HUES48 (cell line): ENCODE measurements at regions not wholly inside any gene's neighbourhood (a gene's known extent, or its start where the extent isn't known, plus 50 kb on each side); places are given as distances from the start of the nearest gene placed in this dataset.

Source experiments
- H3K27ac ChIP-seq: one replicate; pipeline ENCODE4 v1.7.0; 2013; ENCODE audit warnings: low read depth, low read length, inconsistent platforms
- H3K27me3 ChIP-seq: 2 replicates; pipeline ENCODE4 v1.6.1; 2013; ENCODE audit warnings: mild to moderate bottlenecking, low read length; ENCODE audit not compliant: control insufficient read depth, insufficient read depth
- H3K36me3 ChIP-seq: 2 replicates; pipeline ENCODE4 v1.6.1; 2013; ENCODE audit warnings: low read length; ENCODE audit not compliant: control insufficient read depth, insufficient read depth
- H3K4me1 ChIP-seq: 2 replicates; pipeline ENCODE4 v1.6.1; 2013; ENCODE audit warnings: mild to moderate bottlenecking, low read length; ENCODE audit not compliant: control insufficient read depth, insufficient read depth
- H3K4me3 ChIP-seq: 2 replicates; pipeline ENCODE4 v1.5.1; 2013; ENCODE audit warnings: mild to moderate bottlenecking, low read depth, low read length
- H3K9ac ChIP-seq: 2 replicates; pipeline ENCODE4 v1.6.1; 2013; ENCODE audit warnings: mild to moderate bottlenecking, low read depth, low read length, moderate library complexity
- H3K9me3 ChIP-seq: 2 replicates; pipeline ENCODE4 v1.6.1; 2013; ENCODE audit warnings: low read length; ENCODE audit not compliant: control insufficient read depth, insufficient read depth

DNA sequence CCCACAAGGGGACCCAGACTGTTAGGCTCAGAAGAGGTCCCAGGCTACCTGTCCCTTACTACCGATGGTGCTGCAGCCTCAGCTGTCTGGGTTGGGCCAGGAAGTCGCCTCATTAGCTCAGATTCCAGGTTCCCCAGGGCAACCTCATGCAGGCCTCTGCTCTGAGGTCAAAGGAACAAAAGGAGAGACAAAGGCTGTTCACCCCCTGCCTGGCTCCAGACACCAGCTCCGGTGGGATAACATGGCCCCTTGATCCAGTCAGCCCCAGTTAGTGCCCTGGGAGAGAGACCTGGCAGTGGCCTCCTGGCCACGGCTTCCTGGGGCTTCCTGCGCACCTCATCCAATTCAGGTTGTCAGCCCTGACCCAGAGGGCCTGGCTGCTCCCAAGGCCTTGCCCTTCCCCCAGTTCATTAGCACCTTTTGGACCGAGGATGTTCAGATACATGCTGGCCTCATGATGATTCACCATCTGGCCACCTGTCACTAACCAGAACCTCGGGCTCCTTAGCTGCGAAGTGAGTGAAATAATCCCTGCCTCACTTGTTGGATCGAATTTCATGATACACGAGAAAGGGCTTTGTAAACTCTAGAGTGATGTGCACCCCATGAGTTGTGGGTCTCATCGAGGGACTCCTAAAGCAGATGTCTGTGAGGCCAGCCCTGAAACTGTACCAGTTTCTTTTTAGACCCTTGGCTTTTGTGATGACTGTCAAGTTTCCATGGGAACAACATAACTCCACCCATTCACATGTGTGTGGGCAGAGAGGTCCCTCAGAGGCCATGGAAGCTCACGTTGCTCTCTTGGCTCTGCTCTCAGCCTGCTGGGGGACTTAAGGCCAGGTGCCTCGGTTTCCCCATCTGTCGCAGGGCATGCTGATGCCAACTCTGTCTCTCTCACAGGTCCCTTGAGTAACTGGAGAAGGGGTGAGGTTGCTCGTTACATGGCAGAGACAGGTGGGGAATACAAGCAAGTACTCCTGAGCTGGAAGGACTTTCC is 79.5 kb upstream of the PCBD1 start:
- no peak overlapping the region for H3K27ac ChIP-seq
- peaks cover 13% of the 10 kb centered on the region for H3K9me3 ChIP-seq
- no peaks in the 10 kb centered on the region for H3K36me3 ChIP-seq
- no peak overlapping the region for H3K9ac ChIP-seq
- peaks cover 6% of the 10 kb centered on the region for H3K4me1 ChIP-seq
- H3K27me3 ChIP-seq, result no peaks in the 10 kb centered on the region
- H3K4me3 ChIP-seq, result no peak overlapping the region

- H3K9ac ChIP-seq, result no peak overlapping the region
- no peaks in the 10 kb centered on the region for H3K27me3 ChIP-seq
- no peak overlapping the region for H3K27ac ChIP-seq
- H3K4me3 ChIP-seq, result no peak overlapping the region
- peaks cover 6% of the 10 kb centered on the region for H3K4me1 ChIP-seq
- no peaks in the 10 kb centered on the region for H3K36me3 ChIP-seq
- peaks cover 13% of the 10 kb centered on the region for H3K9me3 ChIP-seq
Observed at GRCh38 chr10:70969188-70969587, 80.8 kb upstream of the PCBD1 start.

- no peaks in the 10 kb centered on the region for H3K36me3 ChIP-seq
- peak overlapping the region; percentile 70 for H3K27ac ChIP-seq
- H3K4me1 ChIP-seq, result peaks cover 6% of the 10 kb centered on the region
- peaks cover 13% of the 10 kb centered on the region for H3K9me3 ChIP-seq
- H3K9ac ChIP-seq, result no peak overlapping the region
- H3K4me3 ChIP-seq, result no peak overlapping the region
- no peaks in the 10 kb centered on the region; the same call in 1 of the 2 replicates for H3K27me3 ChIP-seq
Observed at GRCh38 chr10:70970830-70971229, 82.5 kb upstream of the PCBD1 start.

GRCh38 chr10:70973275-70973674 is 84.9 kb upstream of the PCBD1 start:
- Histone ChIP-seq H3K4me1 (peaks cover 6% of the 10 kb centered on the region), H3K9ac (no peak overlapping the region), H3K27me3 (no peaks in the 10 kb centered on the region; the same call in 1 of the 2 replicates), H3K9me3 (peaks cover 13% of the 10 kb centered on the region), H3K36me3 (no peaks in the 10 kb centered on the region), H3K4me3 (no peak overlapping the region), H3K27ac (no peak overlapping the region)

- Histone ChIP-seq H3K4me3 (no peak overlapping the region), H3K36me3 (no peaks in the 10 kb centered on the region), H3K27ac (no peak overlapping the region), H3K4me1 (peaks cover 6% of the 10 kb centered on the region), H3K27me3 (no peaks in the 10 kb centered on the region; the same call in 1 of the 2 replicates), H3K9ac (no peak overlapping the region), H3K9me3 (peaks cover 13% of the 10 kb centered on the region)
Observed at GRCh38 chr10:70974351-70974901, 86.1 kb upstream of the PCBD1 start.

DNA sequence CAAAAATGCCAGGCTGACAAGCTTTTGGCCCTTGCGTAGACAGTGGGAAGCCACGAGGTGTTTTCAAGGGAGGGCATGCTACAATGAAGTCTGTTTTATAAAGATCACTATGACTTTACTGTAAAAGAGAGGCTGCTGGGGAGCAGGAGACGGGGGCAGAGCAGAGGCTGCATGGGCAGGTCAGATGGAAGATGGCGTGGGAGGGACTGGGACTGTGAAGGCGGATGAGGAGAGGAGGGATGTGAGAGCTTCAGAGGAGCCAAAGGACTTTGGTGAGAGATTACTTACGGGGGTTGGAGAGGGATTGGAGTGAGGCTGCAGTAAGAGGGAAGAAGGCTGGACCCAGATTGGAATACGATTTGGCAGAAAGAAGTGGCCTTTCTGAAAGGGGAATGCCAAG is 86.6 kb upstream of the PCBD1 start:
- Histone ChIP-seq H3K27ac (no peak overlapping the region), H3K9ac (no peak overlapping the region), H3K4me3 (no peak overlapping the region), H3K4me1 (peaks cover 6% of the 10 kb centered on the region), H3K27me3 (no peaks in the 10 kb centered on the region; the same call in 1 of the 2 replicates), H3K36me3 (no peaks in the 10 kb centered on the region), H3K9me3 (peaks cover 13% of the 10 kb centered on the region)

- Histone ChIP-seq H3K9me3 (peaks cover 13% of the 10 kb centered on the region), H3K36me3 (no peaks in the 10 kb centered on the region), H3K4me1 (no peaks in the 10 kb centered on the region; the same call in 1 of the 2 replicates), H3K27ac (no peak overlapping the region), H3K9ac (no peak overlapping the region), H3K4me3 (no peak overlapping the region), H3K27me3 (no peaks in the 10 kb centered on the region; the same call in 1 of the 2 replicates)
Observed at GRCh38 chr10:70976063-70976695, 87.8 kb upstream of the PCBD1 start.

- Histone ChIP-seq H3K36me3 (no peaks in the 10 kb centered on the region), H3K27me3 (no peaks in the 10 kb centered on the region; the same call in 1 of the 2 replicates), H3K4me1 (no peaks in the 10 kb centered on the region), H3K9ac (no peak overlapping the region), H3K27ac (no peak overlapping the region), H3K9me3 (no peaks in the 10 kb centered on the region; the same call in 1 of the 2 replicates), H3K4me3 (no peak overlapping the region)
Observed at GRCh38 chr10:70977625-70978024, 89.3 kb upstream of the PCBD1 start.

- no peak overlapping the region for H3K27ac ChIP-seq
- H3K36me3 ChIP-seq, result no peaks in the 10 kb centered on the region
- H3K9ac ChIP-seq, result no peak overlapping the region
- H3K4me3 ChIP-seq, result no peak overlapping the region
- no peaks in the 10 kb centered on the region for H3K4me1 ChIP-seq
- H3K27me3 ChIP-seq, result no peaks in the 10 kb centered on the region; the same call in 1 of the 2 replicates
- no peaks in the 10 kb centered on the region for H3K9me3 ChIP-seq
Observed at GRCh38 chr10:70978181-70978580, 89.8 kb upstream of the PCBD1 start.

DNA sequence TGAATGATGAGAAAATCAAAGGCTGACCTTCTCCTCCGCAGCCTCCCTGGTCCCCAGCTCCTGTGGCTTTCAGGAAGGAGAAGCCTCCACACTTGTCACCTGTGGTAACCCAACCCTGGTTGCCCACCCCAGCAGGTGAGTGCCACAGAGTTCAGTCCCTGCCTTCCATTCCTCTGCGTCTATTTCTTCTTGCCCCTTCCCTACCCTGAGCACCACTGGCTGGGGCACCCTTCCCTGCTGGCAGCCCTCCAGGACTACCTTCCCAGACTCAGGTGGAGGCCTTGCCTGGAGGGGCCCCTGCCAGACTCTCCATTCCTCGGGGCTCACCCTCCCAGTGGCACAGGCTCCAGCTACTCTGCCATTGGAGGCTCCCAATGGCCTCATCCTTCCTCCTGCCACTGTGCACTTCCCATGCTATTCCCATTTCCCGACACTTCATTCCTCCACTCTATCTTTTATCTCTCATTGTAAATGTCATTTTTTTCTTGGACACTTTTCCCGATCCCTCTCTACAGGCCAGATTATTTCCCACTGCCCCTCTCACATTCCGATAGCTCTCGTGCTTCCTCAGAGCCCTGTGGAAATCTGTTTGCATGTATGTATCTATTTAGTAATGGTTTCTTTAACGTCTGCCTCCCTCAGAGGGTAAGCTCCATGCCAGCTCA is 90.6 kb upstream of the PCBD1 start:
- H3K4me3 ChIP-seq, result no peak overlapping the region
- H3K36me3 ChIP-seq, result no peaks in the 10 kb centered on the region
- no peak overlapping the region for H3K27ac ChIP-seq
- no peaks in the 10 kb centered on the region for H3K4me1 ChIP-seq
- H3K27me3 ChIP-seq, result no peaks in the 10 kb centered on the region; the same call in 1 of the 2 replicates
- no peaks in the 10 kb centered on the region for H3K9me3 ChIP-seq
- H3K9ac ChIP-seq, result no peak overlapping the region
